Loucy (cell line): ENCODE measurements at regions not wholly inside any gene's neighbourhood (a gene's known extent, or its start where the extent isn't known, plus 50 kb on each side); places are given as distances from the start of the nearest gene placed in this dataset.

Source experiments
- H2AFZ ChIP-seq: fragments of 200-600 bp; sonication (generic); 2 replicates; pipeline ENCODE4 v1.6.0; 2016; ENCODE audit warnings: antibody characterized with exemption, mild to moderate bottlenecking, low read length, moderate library complexity
- H3F3A ChIP-seq: fragments of 200-600 bp; 2 replicates; pipeline ENCODE4 v1.6.0; 2016; ENCODE audit warnings: antibody characterized with exemption, low read depth, mild to moderate bottlenecking
- H3K27me3 ChIP-seq: fragments of 200-600 bp; sonication (generic); 2 replicates; pipeline ENCODE4 v1.6.1; 2014; ENCODE audit warnings: low read length, mild to moderate bottlenecking; ENCODE audit not compliant: insufficient read depth, poor library complexity, severe bottlenecking
- H3K36me3 ChIP-seq: fragments of 200-600 bp; sonication (generic); 2 replicates; pipeline ENCODE4 v1.6.1; 2016; ENCODE audit warnings: low read length; ENCODE audit not compliant: insufficient read depth
- H3K4me1 ChIP-seq: fragments of 200-600 bp; sonication (generic); 2 replicates; pipeline ENCODE4 v1.5.1; 2014; ENCODE audit warnings: low read length, mild to moderate bottlenecking; ENCODE audit not compliant: insufficient read depth, poor library complexity, severe bottlenecking
- H3K4me2 ChIP-seq: fragments of 200-600 bp; sonication (generic); 2 replicates; pipeline ENCODE4 v1.6.0; 2014; ENCODE audit warnings: antibody characterized with exemption, low read length, low read depth, mild to moderate bottlenecking; ENCODE audit not compliant: poor library complexity, severe bottlenecking
- H3K4me3 ChIP-seq: fragments of 200-600 bp; sonication (generic); 2 replicates; pipeline ENCODE4 v1.5.1; 2014; ENCODE audit warnings: low read length, mild to moderate bottlenecking, mixed read lengths; ENCODE audit not compliant: poor library complexity, severe bottlenecking
- H3K79me2 ChIP-seq: fragments of 200-600 bp; sonication (generic); 2 replicates; pipeline ENCODE4 v1.6.1; 2014; ENCODE audit warnings: low read length; ENCODE audit not compliant: insufficient read depth
- H3K9ac ChIP-seq: fragments of 200-600 bp; sonication (generic); 2 replicates; pipeline ENCODE4 v1.6.0; 2014; ENCODE audit warnings: mild to moderate bottlenecking, low read depth, low read length, moderate library complexity; ENCODE audit not compliant: poor library complexity, severe bottlenecking
- H3K9me2 ChIP-seq: fragments of 200-600 bp; sonication (generic); replicated peaks from 2 replicates; pipeline ENCODE4 v1.6.1; 2016; ENCODE audit warnings: low read depth, low read length, mixed read lengths
- H3K9me3 ChIP-seq: fragments of 200-600 bp; sonication (generic); 2 replicates; pipeline ENCODE4 v1.6.1; 2014; ENCODE audit warnings: mild to moderate bottlenecking, antibody characterized with exemption, low read length, low read depth; ENCODE audit not compliant: insufficient read depth
- H4K20me1 ChIP-seq: fragments of 200-600 bp; sonication (generic); 2 replicates; pipeline ENCODE4 v1.6.0; 2014; ENCODE audit warnings: antibody characterized with exemption, low read length, mild to moderate bottlenecking; ENCODE audit not compliant: insufficient read depth, poor library complexity, severe bottlenecking
- EZH2phosphoT487 ChIP-seq: fragments of 200-600 bp; IDR thresholded peaks from 2 replicates; pipeline ENCODE4 v1.6.1; 2018; ENCODE audit warnings: antibody characterized with exemption, mild to moderate bottlenecking, moderate library complexity, borderline replicate concordance
- TF ChIP-seq, protein P1 (sequence below): fragments of 200-600 bp; sonication (generic); conservative IDR thresholded peaks from 2 replicates; pipeline ENCODE4 v1.5.1; 2014; ENCODE audit warnings: mild to moderate bottlenecking, antibody characterized with exemption, low read length

DNA sequence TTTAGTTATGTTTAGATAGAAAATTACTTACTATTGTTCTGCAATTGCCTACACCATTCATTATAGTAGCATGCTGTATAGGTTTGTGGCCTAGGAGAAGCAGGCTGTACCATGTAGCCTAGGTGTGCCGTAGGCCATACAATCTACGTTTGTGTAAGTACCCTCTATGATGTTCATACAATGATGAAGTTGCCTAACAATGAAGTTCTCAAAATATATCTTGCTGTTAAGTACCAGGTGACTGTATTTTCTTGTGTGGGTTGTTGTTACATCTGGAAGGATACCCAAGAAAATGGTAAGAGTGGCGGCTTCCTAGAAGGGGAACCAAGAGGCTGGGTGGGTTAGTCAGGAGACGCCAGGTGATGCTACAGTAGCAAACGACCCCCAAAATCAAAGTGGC lies 88.3 kb upstream of the FOXF1 start:
- H3K9me2 ChIP-seq = no peaks in the 10 kb centered on the region
- H3K36me3 ChIP-seq = no peaks in the 10 kb centered on the region
- no peaks in the 10 kb centered on the region for H3F3A ChIP-seq
- no peak overlapping the region for H3K4me3 ChIP-seq
- no peaks in the 10 kb centered on the region for H4K20me1 ChIP-seq
- H3K79me2 ChIP-seq = no peaks in the 10 kb centered on the region
- no peak overlapping the region for H2AFZ ChIP-seq
- H3K9me3 ChIP-seq = peaks cover 2% of the 10 kb centered on the region; the same call in 1 of the 2 replicates
- H3K27me3 ChIP-seq = no peaks in the 10 kb centered on the region
- no peaks in the 10 kb centered on the region for H3K4me1 ChIP-seq
- H3K4me2 ChIP-seq = no peak overlapping the region
- TF ChIP-seq EZH2phosphoT487 = no peak
- TF ChIP-seq, protein P1, sequence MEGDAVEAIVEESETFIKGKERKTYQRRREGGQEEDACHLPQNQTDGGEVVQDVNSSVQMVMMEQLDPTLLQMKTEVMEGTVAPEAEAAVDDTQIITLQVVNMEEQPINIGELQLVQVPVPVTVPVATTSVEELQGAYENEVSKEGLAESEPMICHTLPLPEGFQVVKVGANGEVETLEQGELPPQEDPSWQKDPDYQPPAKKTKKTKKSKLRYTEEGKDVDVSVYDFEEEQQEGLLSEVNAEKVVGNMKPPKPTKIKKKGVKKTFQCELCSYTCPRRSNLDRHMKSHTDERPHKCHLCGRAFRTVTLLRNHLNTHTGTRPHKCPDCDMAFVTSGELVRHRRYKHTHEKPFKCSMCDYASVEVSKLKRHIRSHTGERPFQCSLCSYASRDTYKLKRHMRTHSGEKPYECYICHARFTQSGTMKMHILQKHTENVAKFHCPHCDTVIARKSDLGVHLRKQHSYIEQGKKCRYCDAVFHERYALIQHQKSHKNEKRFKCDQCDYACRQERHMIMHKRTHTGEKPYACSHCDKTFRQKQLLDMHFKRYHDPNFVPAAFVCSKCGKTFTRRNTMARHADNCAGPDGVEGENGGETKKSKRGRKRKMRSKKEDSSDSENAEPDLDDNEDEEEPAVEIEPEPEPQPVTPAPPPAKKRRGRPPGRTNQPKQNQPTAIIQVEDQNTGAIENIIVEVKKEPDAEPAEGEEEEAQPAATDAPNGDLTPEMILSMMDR = no peak
- no peak overlapping the region for H3K9ac ChIP-seq

DNA sequence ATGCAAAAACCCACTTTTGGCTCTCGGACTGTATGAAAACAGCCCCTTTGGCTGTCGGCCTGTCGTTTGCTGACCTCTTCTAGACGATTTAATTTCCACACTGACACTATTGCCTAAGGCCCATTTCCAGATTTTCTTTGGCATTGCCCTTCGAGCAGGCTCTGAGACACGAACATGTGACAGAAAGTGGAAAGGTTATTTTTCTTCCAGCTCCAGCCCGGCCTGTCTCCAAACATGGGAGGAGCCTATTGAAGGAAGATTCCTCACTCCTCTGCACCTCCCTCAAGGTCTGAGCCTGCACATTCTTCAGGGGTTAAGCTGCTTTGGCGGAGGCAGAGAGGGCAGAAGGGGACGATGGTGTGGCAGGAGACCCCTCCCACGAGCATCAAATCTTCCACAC lies 85.9 kb upstream of the FOXF1 start:
- TF ChIP-seq EZH2phosphoT487 = no peak
- TF ChIP-seq, protein P1 = no peak
- Histone ChIP-seq H3K9me3 (peaks cover 4% of the 10 kb centered on the region; the same call in 1 of the 2 replicates), H2AFZ (no peak overlapping the region), H3K4me3 (no peak overlapping the region), H3K27me3 (no peaks in the 10 kb centered on the region), H3K9ac (no peak overlapping the region), H4K20me1 (no peaks in the 10 kb centered on the region), H3F3A (no peaks in the 10 kb centered on the region), H3K4me2 (no peak overlapping the region), H3K4me1 (no peaks in the 10 kb centered on the region), H3K79me2 (no peaks in the 10 kb centered on the region), H3K36me3 (no peaks in the 10 kb centered on the region), H3K9me2 (no peaks in the 10 kb centered on the region)

DNA sequence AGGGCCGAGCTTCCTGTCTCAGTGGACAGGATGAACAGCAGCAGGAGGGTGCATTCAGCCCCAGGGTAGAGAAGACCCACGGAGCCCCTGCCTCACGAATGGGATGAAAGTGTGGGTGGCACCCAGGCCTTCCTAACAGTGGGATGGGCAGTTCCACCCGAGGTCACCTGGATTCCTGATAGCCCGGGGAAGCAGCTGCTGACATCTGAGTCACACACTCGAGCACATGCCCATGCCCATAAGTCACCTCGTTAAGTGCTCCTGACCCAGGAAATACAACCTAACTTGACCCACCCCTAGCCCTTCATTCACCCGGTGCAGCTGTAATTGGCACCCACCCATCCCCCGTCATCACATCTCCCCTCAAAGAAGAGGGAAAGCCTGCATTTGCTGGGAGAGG lies 85.3 kb upstream of the FOXF1 start:
- Histone ChIP-seq H3K27me3 (no peaks in the 10 kb centered on the region), H4K20me1 (no peaks in the 10 kb centered on the region), H3F3A (no peaks in the 10 kb centered on the region), H3K9ac (no peak overlapping the region), H3K4me1 (no peaks in the 10 kb centered on the region), H3K36me3 (no peaks in the 10 kb centered on the region), H3K9me3 (peaks cover 4% of the 10 kb centered on the region; the same call in 1 of the 2 replicates), H2AFZ (no peak overlapping the region), H3K9me2 (no peaks in the 10 kb centered on the region), H3K4me2 (no peak overlapping the region), H3K79me2 (no peaks in the 10 kb centered on the region), H3K4me3 (no peak overlapping the region)
- TF ChIP-seq EZH2phosphoT487 = no peak
- TF ChIP-seq, protein P1 = no peak
